K562 (cell line): ENCODE measurements at regions not wholly inside any gene's neighbourhood (a gene's known extent, or its start where the extent isn't known, plus 50 kb on each side); places are given as distances from the start of the nearest gene placed in this dataset.

Source experiments
- POLR2AphosphoS5 ChIP-seq: IDR thresholded peaks from 2 replicates; pipeline ENCODE4 v1.6.1; 2011; ENCODE audit warnings: mild to moderate bottlenecking, low read depth, low read length, moderate library complexity; ENCODE audit not compliant: control insufficient read depth, insufficient read depth
- ZNF140 ChIP-seq: fragments of 250-450 bp; sonication (Bioruptor Pico); IDR thresholded peaks from 2 replicates; pipeline ENCODE4 v1.8.0; 2021; ENCODE audit warnings: moderate library complexity, mild to moderate bottlenecking, inconsistent platforms

GRCh38 chr4:169931964-169932363 is 94.2 kb downstream of the MFAP3L start:
- TF ChIP-seq ZNF140 (CRISPR knock-in tag): no peak
- no peak for TF ChIP-seq POLR2AphosphoS5
